Tibial nerve (tissue), 4 donors: ENCODE measurements at regions not wholly inside any gene's neighbourhood (a gene's known extent, or its start where the extent isn't known, plus 50 kb on each side); places are given as distances from the start of the nearest gene placed in this dataset.
"Not testable (repeated sequence)": the region's sequence is repeated elsewhere in the genome, so short reads cannot be mapped to it uniquely, and the experiment has no call there.

Experiments
- DNase-seq, 2 donors: peaks; one replicate each; pipeline ENCODE4 v3.0.0-alpha.2; 2019; ENCODE audit warnings: low spot score in 2 of 2
- H3K27ac ChIP-seq, 4 donors: fragments of 200-600 bp; sonication (generic) in 3 of 4; one replicate each; pipeline ENCODE4 v1.5.1; 2017 to 2019; ENCODE audit warnings: mild to moderate bottlenecking in 1 of 4
- H3K27me3 ChIP-seq, 2 donors: fragments of 200-600 bp; sonication (generic) in 1 of 2; one replicate each; pipeline versions ENCODE4 v1.5.1 to v1.6.0; 2017 to 2019
- H3K36me3 ChIP-seq, 3 donors: fragments of 200-600 bp; sonication (generic); one replicate each; pipeline ENCODE4 v1.5.1; 2018 to 2019
- H3K4me1 ChIP-seq, 4 donors: fragments of 200-600 bp; sonication (generic) in 3 of 4; one replicate each; pipeline ENCODE4 v1.5.1; 2017 to 2019
- H3K4me3 ChIP-seq, 4 donors: fragments of 200-600 bp; sonication (generic) in 3 of 4; one replicate each; pipeline ENCODE4 v1.5.1; 2017 to 2019; ENCODE audit warnings: mild to moderate bottlenecking in 1 of 4, moderate library complexity in 1 of 4
- H3K9me3 ChIP-seq, 4 donors: fragments of 200-600 bp; sonication (generic) in 3 of 4; one replicate each; pipeline ENCODE4 v1.5.1; 2017 to 2019
- EP300 ChIP-seq, 2 donors: sonication (generic); formaldehyde crosslinking; IDR thresholded peaks; one replicate each; pipeline ENCODE4 v1.6.1; 2017; ENCODE audit warnings: antibody characterized with exemption in 2 of 2, mild to moderate bottlenecking in 1 of 2
- POLR2A ChIP-seq, 2 donors: fragments of 450-650 bp; IDR thresholded peaks; one replicate each; pipeline ENCODE4 v1.6.1; 2017; ENCODE audit warnings: antibody characterized with exemption in 2 of 2, mild to moderate bottlenecking in 2 of 2, moderate library complexity in 2 of 2
- WGBS, 2 donors: methylation state at CpG; one replicate each; pipeline ENCODE4 v1.1.5; 2018; 5-methylcytosine and 5-hydroxymethylcytosine counted together
- TF ChIP-seq, protein P1 (sequence below), 5 experiments: fragments of 200-600 bp in 3 of 5; fragments of 450-650 bp in 2 of 5; sonication (generic) in 3 of 5; IDR thresholded peaks; one replicate each; pipeline ENCODE4 v1.5.1; 2016 to 2019; ENCODE audit warnings: antibody characterized with exemption in 5 of 5, mild to moderate bottlenecking in 3 of 5, moderate library complexity in 2 of 5

- Histone ChIP-seq H3K27me3 (no peaks in the 10 kb centered on the region), H3K9me3 (peaks cover 0 to 33% (median 4%) of the 10 kb centered on the region in 4 donors), H3K36me3 (no peaks in the 10 kb centered on the region), H3K4me1 (no peaks in the 10 kb centered on the region), H3K27ac (no peak overlapping the region), H3K4me3 (no peak overlapping the region)
- no peak for DNase-seq
- TF ChIP-seq POLR2A (IDR thresholded peaks at IDR 0.05) (no peak), EP300 (IDR thresholded peaks at IDR 0.05) (no peak)
- TF ChIP-seq, protein P1, sequence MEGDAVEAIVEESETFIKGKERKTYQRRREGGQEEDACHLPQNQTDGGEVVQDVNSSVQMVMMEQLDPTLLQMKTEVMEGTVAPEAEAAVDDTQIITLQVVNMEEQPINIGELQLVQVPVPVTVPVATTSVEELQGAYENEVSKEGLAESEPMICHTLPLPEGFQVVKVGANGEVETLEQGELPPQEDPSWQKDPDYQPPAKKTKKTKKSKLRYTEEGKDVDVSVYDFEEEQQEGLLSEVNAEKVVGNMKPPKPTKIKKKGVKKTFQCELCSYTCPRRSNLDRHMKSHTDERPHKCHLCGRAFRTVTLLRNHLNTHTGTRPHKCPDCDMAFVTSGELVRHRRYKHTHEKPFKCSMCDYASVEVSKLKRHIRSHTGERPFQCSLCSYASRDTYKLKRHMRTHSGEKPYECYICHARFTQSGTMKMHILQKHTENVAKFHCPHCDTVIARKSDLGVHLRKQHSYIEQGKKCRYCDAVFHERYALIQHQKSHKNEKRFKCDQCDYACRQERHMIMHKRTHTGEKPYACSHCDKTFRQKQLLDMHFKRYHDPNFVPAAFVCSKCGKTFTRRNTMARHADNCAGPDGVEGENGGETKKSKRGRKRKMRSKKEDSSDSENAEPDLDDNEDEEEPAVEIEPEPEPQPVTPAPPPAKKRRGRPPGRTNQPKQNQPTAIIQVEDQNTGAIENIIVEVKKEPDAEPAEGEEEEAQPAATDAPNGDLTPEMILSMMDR (IDR thresholded peaks at IDR 0.05): no peak
Observed at GRCh38 chr6:73927421-73927820, 231.4 kb downstream of the CD109 start.

DNA sequence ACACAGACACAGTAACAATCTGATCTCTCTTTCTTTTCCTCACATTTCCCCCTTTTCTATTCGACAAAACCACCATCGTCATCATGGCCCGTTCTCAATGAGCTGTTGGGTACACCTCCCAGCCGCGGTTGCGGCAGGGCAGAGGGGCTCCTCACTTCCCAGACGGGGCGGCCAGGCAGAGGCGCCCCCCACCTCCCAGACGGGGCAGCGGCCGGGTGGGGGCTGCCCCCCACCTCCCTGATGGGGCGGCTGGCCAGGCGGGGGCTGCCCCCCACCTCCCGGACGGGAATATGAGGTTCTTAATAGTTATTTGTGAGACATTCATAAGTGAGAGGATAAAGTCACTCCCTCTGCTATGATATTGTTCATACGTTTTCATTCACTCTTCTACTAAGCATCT, 229.7 kb downstream of the CD109 start:
- peaks cover 0 to 29% (median 4%) of the 10 kb centered on the region in 4 donors for H3K9me3 ChIP-seq
- not testable (repeated sequence) for H3K27ac ChIP-seq, H3K4me3 ChIP-seq, H3K36me3 ChIP-seq, DNase-seq, H3K4me1 ChIP-seq, H3K27me3 ChIP-seq
- 91 to 95% methylated on average over 17 of the region's 17 CpGs for WGBS, 2 donors

DNA sequence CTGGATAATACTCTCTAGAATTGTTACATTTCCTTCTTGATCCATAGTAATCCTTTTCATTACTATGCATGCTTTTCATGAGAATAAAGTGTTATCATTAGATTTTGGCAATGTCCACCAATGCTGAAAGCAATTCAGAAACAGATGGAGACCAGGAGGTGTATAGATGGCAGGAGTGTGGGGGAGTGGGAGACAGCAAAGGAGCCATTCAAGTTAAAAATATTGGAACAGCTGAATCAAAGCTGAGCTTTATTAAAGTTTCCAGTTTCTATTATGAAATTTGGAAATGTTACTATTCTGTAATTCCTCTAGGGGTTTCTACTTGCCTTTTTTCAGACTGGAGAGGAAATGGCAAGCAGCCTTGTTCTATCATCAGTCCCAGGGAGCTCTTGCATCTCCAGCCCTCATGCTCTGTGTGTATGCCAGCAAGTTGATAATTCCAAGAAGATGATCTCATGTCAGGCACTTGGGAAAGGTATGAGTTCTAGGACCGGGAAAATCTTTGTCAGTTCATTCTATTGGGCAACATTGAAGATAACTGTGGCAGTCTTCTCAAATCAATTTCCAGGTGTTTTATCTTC, 228.0 kb downstream of the CD109 start:
- Histone ChIP-seq H3K27ac (no peak overlapping the region), H3K4me1 (no peaks in the 10 kb centered on the region), H3K27me3 (no peaks in the 10 kb centered on the region), H3K36me3 (no peaks in the 10 kb centered on the region), H3K4me3 (no peak overlapping the region), H3K9me3 (peaks cover 0 to 24% (median 4%) of the 10 kb centered on the region in 4 donors)
- TF ChIP-seq, protein P1 (IDR thresholded peaks at IDR 0.05): no peak
- TF ChIP-seq EP300 (IDR thresholded peaks at IDR 0.05): peak in 1 of 2 donors; percentile 48
- peak in 1 of 2 donors; percentile 52 for DNase-seq
- WGBS, 2 donors: 50% methylated on average over 1 of the region's 1 CpG

- H3K27me3 ChIP-seq: no peaks in the 10 kb centered on the region
- no peaks in the 10 kb centered on the region for H3K4me1 ChIP-seq
- no peak overlapping the region for H3K4me3 ChIP-seq
- DNase-seq: no peak
- TF ChIP-seq, protein P1 (IDR thresholded peaks at IDR 0.05): no peak
- TF ChIP-seq EP300 (IDR thresholded peaks at IDR 0.05): no peak
- WGBS, 2 donors: 94 to 95% methylated on average over 8 to 13 of the region's 14 CpGs
- no peaks in the 10 kb centered on the region for H3K36me3 ChIP-seq
- H3K9me3 ChIP-seq: peaks cover 0 to 32% (median 6%) of the 10 kb centered on the region in 4 donors
- no peak overlapping the region for H3K27ac ChIP-seq
Observed at GRCh38 chr6:73903155-73903554, 207.2 kb downstream of the CD109 start.

DNA sequence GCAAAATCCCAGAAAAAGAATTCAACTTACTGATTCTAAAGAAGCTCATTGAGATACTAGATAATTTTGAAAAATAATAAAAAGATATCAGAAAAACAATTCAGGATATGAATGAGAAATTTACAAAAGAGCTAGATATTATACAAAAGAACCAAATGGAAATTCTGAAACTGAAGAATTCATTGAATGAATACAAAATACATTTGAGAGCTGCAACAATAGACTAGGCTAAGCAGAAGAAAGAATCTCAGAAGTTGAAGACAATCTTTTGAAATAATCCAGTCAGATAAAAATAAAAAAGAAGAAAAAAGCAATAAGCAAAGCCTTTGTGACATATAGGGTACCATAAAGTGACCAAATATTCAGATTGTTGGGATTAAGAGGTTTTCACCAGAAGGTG, 206.0 kb downstream of the CD109 start:
- H3K27ac ChIP-seq: no peak overlapping the region
- H3K27me3 ChIP-seq: no peaks in the 10 kb centered on the region
- no peaks in the 10 kb centered on the region for H3K4me1 ChIP-seq
- no peaks in the 10 kb centered on the region for H3K36me3 ChIP-seq
- TF ChIP-seq POLR2A (IDR thresholded peaks at IDR 0.05): no peak
- no peak for TF ChIP-seq EP300 (IDR thresholded peaks at IDR 0.05)
- TF ChIP-seq, protein P1 (IDR thresholded peaks at IDR 0.05): no peak
- DNase-seq: no peak
- peaks cover 0 to 32% (median 6%) of the 10 kb centered on the region in 4 donors for H3K9me3 ChIP-seq
- H3K4me3 ChIP-seq: no peak overlapping the region

GRCh38 chr6:73901311-73901710, 205.3 kb downstream of the CD109 start:
- Histone ChIP-seq H3K27me3 (no peaks in the 10 kb centered on the region), H3K9me3 (peaks cover 0 to 32% (median 6%) of the 10 kb centered on the region in 4 donors), H3K36me3 (no peaks in the 10 kb centered on the region), H3K4me3 (no peak overlapping the region), H3K4me1 (no peaks in the 10 kb centered on the region), H3K27ac (no peak overlapping the region)
- no peak for TF ChIP-seq POLR2A (IDR thresholded peaks at IDR 0.05)
- no peak for TF ChIP-seq EP300 (IDR thresholded peaks at IDR 0.05)
- TF ChIP-seq, protein P1 (IDR thresholded peaks at IDR 0.05): no peak
- DNase-seq: no peak
